ENCODE measurements at regions not wholly inside any gene's neighbourhood (a gene's known extent, or its start where the extent isn't known, plus 50 kb on each side); places are given as distances from the start of the nearest gene placed in this dataset.

DNA sequence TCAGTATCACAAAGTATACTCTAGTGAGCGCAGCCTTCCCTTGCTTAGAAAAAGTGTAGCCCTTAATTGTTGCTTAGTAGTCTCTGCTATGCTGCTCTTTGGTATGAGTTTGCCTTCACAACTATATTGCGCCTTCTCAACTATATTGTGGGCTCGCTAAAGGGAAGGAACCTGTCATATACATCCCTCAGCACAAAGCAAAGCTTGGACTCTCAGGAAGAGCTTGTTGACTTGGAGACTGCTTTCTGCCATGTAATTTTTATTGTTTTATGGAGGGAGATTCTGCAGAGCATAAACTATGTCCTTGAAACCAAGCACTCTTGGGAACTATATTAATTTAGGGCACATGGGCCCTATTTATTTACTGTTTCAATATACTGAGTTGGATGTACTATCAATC is 119.1 kb upstream of the HAPLN1 start:
- TF ChIP-seq, protein P1, sequence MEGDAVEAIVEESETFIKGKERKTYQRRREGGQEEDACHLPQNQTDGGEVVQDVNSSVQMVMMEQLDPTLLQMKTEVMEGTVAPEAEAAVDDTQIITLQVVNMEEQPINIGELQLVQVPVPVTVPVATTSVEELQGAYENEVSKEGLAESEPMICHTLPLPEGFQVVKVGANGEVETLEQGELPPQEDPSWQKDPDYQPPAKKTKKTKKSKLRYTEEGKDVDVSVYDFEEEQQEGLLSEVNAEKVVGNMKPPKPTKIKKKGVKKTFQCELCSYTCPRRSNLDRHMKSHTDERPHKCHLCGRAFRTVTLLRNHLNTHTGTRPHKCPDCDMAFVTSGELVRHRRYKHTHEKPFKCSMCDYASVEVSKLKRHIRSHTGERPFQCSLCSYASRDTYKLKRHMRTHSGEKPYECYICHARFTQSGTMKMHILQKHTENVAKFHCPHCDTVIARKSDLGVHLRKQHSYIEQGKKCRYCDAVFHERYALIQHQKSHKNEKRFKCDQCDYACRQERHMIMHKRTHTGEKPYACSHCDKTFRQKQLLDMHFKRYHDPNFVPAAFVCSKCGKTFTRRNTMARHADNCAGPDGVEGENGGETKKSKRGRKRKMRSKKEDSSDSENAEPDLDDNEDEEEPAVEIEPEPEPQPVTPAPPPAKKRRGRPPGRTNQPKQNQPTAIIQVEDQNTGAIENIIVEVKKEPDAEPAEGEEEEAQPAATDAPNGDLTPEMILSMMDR (IDR thresholded peaks at IDR 0.05), result no peak
- TF ChIP-seq POLR2A (IDR thresholded peaks at IDR 0.05), result no peak
